GM12874 (cell line): ENCODE measurements at regions not wholly inside any gene's neighbourhood (a gene's known extent, or its start where the extent isn't known, plus 50 kb on each side); places are given as distances from the start of the nearest gene placed in this dataset.

Experiments used
- TF ChIP-seq, protein P1 (sequence below): IDR thresholded peaks from 2 replicates; pipeline ENCODE4 v1.5.1; 2011; ENCODE audit warnings: low read depth, mild to moderate bottlenecking, control low read depth, low read length, moderate library complexity; ENCODE audit not compliant: insufficient read depth

DNA sequence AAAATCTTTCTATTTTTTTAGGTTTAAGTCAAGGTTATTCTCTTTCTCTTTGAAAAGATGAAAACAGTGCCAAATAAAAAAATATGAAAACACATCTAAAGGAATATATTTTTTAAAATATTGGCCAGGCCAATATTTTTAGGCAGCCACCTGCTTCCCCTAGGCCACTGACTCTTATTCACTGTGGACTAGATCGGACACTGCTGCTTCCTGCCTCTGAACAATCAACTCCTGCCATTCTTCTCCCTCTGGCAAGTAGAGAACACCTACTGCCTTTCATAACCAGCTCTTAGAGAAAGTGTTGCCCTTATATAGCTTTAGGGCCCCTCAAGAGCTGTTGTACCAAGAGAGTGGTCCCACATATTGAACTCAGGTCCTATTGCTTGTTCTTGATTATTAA, 529.2 kb downstream of the RAPGEF2 start:
- TF ChIP-seq, protein P1, sequence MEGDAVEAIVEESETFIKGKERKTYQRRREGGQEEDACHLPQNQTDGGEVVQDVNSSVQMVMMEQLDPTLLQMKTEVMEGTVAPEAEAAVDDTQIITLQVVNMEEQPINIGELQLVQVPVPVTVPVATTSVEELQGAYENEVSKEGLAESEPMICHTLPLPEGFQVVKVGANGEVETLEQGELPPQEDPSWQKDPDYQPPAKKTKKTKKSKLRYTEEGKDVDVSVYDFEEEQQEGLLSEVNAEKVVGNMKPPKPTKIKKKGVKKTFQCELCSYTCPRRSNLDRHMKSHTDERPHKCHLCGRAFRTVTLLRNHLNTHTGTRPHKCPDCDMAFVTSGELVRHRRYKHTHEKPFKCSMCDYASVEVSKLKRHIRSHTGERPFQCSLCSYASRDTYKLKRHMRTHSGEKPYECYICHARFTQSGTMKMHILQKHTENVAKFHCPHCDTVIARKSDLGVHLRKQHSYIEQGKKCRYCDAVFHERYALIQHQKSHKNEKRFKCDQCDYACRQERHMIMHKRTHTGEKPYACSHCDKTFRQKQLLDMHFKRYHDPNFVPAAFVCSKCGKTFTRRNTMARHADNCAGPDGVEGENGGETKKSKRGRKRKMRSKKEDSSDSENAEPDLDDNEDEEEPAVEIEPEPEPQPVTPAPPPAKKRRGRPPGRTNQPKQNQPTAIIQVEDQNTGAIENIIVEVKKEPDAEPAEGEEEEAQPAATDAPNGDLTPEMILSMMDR: no peak

DNA sequence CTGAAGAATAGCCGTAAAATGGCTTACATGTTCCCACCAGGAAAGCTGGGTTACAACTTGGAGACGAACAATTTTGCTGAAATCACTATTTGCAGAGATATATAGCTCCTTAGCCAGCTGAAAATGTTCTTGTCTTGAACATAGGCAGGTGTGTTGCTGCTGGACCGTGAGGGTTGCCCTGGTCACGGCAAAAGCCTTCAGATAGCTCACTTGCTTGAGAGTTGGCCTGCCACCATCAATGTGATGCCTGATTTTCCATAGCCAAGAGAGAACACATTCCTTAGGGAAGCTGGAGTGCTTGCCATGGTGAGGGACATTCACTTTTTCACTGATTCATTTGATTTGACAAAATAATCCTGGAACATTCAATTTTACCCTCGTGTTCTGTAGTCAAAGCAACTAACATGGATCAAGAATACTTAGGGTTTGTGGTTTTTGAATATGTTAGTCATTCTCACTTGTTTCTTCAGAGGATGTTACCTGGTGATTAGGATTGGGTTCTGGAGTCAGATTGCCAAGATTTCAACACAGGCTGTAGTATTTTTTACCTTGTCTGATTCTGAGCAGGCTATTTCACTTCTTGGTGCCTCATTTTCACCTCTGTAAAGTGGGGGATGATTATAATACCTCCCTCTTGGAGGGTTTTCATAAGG, 536.9 kb downstream of the RAPGEF2 start:
- TF ChIP-seq, protein P1: no peak

DNA sequence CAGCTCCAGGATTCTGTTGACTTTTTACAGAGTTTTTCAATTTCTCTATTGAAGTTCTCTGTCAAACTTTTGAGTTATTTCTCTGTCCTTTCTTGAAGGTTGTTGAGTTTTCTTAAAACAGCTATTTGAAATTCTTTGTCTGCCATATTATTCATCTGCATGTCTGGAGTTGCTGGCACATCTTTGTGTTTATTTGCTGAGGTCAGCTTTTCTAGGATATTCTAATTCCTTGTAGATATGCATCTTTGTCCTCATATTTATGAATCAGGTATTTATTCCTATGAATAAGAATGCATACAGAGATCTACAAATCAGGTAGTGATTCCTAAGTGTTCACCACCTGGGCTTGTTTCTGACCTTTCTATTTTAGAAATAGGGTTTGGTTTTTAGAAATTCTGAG, 546.4 kb downstream of the RAPGEF2 start:
- TF ChIP-seq, protein P1: no peak

DNA sequence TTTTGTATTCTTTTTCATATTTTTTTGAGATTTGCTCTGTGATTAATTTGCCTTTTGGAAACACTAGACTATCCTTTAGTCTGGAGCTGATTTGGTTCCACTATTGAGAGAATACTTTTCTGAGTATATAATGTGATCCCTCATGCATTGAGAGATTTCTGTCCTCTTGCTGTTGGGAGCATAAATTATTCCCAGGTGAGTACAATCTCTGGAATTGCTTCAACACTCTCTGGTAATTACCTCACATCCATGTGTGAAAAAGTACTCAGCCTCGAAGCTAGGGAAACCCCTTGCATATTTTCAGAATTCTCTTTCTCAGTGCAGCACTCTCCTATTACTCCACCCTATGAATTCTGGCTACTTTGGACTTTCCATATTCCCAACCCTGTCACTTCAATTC, 550.0 kb downstream of the RAPGEF2 start:
- TF ChIP-seq, protein P1: no peak

DNA sequence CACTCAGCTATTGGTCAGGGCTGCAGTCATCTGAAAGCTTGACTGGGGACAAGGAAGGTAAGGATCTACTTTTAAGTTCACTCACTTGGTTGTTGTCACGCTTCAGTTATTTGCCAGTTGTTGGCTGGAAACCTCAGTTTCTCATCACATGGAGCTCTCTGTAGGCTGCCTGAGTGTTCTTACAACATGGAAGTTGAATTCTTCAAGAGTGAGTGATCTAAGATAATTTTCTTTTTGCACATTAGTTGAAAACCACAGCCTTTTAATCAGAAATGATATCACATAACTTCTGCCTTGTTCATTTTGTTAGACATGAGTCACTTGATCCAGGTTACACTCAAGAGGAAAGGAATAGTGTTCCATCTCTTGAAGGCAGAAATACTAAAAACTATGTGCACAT, 552.7 kb downstream of the RAPGEF2 start:
- TF ChIP-seq, protein P1: no peak

DNA sequence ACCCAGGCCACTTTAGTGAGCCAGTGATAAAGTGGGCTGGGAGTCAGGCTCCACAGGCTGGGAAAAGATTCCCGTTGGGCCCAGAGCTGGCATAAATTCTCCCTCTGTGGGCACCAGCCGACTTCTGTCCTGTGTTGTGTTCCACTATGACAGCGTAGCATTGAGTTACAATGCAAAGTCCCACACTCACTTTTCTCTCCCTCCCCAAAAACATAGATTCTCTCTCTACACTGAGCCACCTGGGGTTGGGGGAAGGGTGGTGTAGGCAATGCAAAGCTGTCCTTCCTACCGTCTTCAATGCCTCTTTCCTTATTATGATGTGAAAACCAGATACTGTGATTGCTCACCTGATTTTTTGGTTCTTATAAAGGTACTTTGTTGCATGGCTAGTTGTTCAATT, 566.2 kb downstream of the RAPGEF2 start:
- TF ChIP-seq, protein P1: no peak

DNA sequence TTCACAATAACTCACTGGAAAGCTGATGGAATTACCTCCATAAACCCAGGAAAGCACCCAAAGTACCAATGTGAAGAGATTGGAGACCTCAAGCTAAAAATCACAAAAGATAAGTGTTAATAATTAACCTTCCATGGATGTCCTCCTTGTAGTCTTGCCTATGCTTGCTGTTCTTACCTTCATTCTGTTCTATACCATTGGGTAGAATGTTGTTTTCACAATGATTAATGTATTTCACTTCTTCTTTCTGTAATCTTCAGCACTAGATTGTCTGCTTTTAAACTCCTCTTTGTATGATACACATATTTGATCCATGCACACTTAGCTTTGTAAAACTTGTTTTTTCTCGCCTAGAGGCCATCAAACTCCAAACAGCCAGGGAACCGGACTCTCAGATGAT, 570.3 kb downstream of the RAPGEF2 start:
- TF ChIP-seq, protein P1: no peak
